Tibial nerve (tissue), 3 donors: ENCODE measurements at regions not wholly inside any gene's neighbourhood (a gene's known extent, or its start where the extent isn't known, plus 50 kb on each side); places are given as distances from the start of the nearest gene placed in this dataset.

ENCODE experiments used
- CTCF ChIP-seq, 5 experiments: fragments of 200-600 bp in 3 of 5; fragments of 450-650 bp in 2 of 5; sonication (generic) in 3 of 5; IDR thresholded peaks; one replicate each; pipeline ENCODE4 v1.5.1; 2016 to 2019; ENCODE audit warnings: antibody characterized with exemption in 5 of 5, mild to moderate bottlenecking in 3 of 5, moderate library complexity in 2 of 5
- POLR2A ChIP-seq, 2 donors: fragments of 450-650 bp; IDR thresholded peaks; one replicate each; pipeline ENCODE4 v1.6.1; 2017; ENCODE audit warnings: antibody characterized with exemption in 2 of 2, mild to moderate bottlenecking in 2 of 2, moderate library complexity in 2 of 2

- TF ChIP-seq POLR2A (IDR thresholded peaks at IDR 0.05) (no peak), CTCF (IDR thresholded peaks at IDR 0.05) (no peak)
Observed at GRCh38 chr6:2526766-2527165, 224.0 kb downstream of the MYLK4 start.
